ENCODE measurements at regions not wholly inside any gene's neighbourhood (a gene's known extent, or its start where the extent isn't known, plus 50 kb on each side); places are given as distances from the start of the nearest gene placed in this dataset.
"Not testable (repeated sequence)": the region's sequence is repeated elsewhere in the genome, so short reads cannot be mapped to it uniquely, and the experiment has no call there.

GRCh38 chr2:18311420-18312195, 248.8 kb downstream of the RDH14 start:
- DNase-seq (ENCODE audit: low read depth): peak; percentile 57

- DNase-seq (ENCODE audit: low read depth): no peak
Observed at GRCh38 chr2:18309627-18310026, 250.8 kb downstream of the RDH14 start.

GRCh38 chr2:18309188-18309587, 251.3 kb downstream of the RDH14 start:
- no peak for DNase-seq (ENCODE audit: low read depth)

- DNase-seq (ENCODE audit: low read depth): no peak
Observed at GRCh38 chr2:18304849-18305248, 255.6 kb downstream of the RDH14 start.

GRCh38 chr2:18301421-18302139, 258.9 kb downstream of the RDH14 start:
- DNase-seq (ENCODE audit: low read depth): no peak

GRCh38 chr2:18299423-18300212, 260.8 kb downstream of the RDH14 start:
- peak; percentile 33 for DNase-seq (ENCODE audit: low read depth)

GRCh38 chr2:18297534-18298058, 262.9 kb downstream of the RDH14 start:
- DNase-seq (ENCODE audit: low read depth): no peak

- DNase-seq (ENCODE audit: low read depth): no peak
Observed at GRCh38 chr2:18290386-18290785, 270.1 kb downstream of the RDH14 start.

GRCh38 chr2:18286897-18287296, 273.6 kb downstream of the RDH14 start:
- no peak for DNase-seq (ENCODE audit: low read depth)

GRCh38 chr2:18284331-18284730, 276.1 kb downstream of the RDH14 start:
- no peak for DNase-seq (ENCODE audit: low read depth)

GRCh38 chr2:18282026-18282425, 278.4 kb downstream of the RDH14 start:
- DNase-seq (ENCODE audit: low read depth): no peak

- DNase-seq (ENCODE audit: low read depth): no peak
Observed at GRCh38 chr2:18276583-18277075, 283.8 kb downstream of the RDH14 start.

GRCh38 chr2:18273205-18273604, 287.2 kb downstream of the RDH14 start:
- DNase-seq (ENCODE audit: low read depth): no peak

- no peak for DNase-seq (ENCODE audit: low read depth)
Observed at GRCh38 chr2:18272148-18272494, 288.3 kb downstream of the RDH14 start.

GRCh38 chr2:18271370-18272147, 288.9 kb downstream of the RDH14 start:
- no peak for DNase-seq (ENCODE audit: low read depth)

- no peak for DNase-seq (ENCODE audit: low read depth)
Observed at GRCh38 chr2:18268400-18268799, 292.1 kb downstream of the RDH14 start.

- DNase-seq (ENCODE audit: low read depth): no peak
Observed at GRCh38 chr2:18267501-18267900, 293.0 kb downstream of the RDH14 start.

- not testable (repeated sequence) for DNase-seq (ENCODE audit: low read depth)
Observed at GRCh38 chr2:18266699-18267098, 293.8 kb downstream of the RDH14 start.

GRCh38 chr2:18265614-18266586, 294.6 kb downstream of the RDH14 start:
- no peak for DNase-seq (ENCODE audit: low read depth)

GRCh38 chr2:18262601-18263000, 297.9 kb downstream of the RDH14 start:
- DNase-seq (ENCODE audit: low read depth): no peak
